ENCODE measurements at regions not wholly inside any gene's neighbourhood (a gene's known extent, or its start where the extent isn't known, plus 50 kb on each side); places are given as distances from the start of the nearest gene placed in this dataset.

- Mint-ChIP-seq H3K36me3 (ENCODE audit: insufficient read depth, unreplicated experiment) (no peaks in the 10 kb centered on the region), H3K27ac (ENCODE audit: unreplicated experiment) (no peak overlapping the region), H3K9me3 (ENCODE audit: unreplicated experiment) (no peaks in the 10 kb centered on the region), H3K27me3 (ENCODE audit: insufficient read depth, unreplicated experiment) (no peaks in the 10 kb centered on the region), H3K4me1 (ENCODE audit: low read depth, unreplicated experiment) (no peaks in the 10 kb centered on the region), H3K4me3 (ENCODE audit: unreplicated experiment) (no peak overlapping the region)
- BruUV-seq (replicated peaks): no TSS peak
- intact Hi-C loops (cut with micrococcal nuclease; ENCODE audit: unreplicated experiment): no loop called here
- Histone ChIP-seq H3K9me3 (no peaks in the 10 kb centered on the region), H3K27me3 (replicated peaks; ENCODE audit: control insufficient read depth, insufficient read depth, low read length) (no peaks in the 10 kb centered on the region), H3K4me1 (no peaks in the 10 kb centered on the region), H3K4me3 (ENCODE audit: low read depth, low read length) (no peak overlapping the region), H3K36me3 (ENCODE audit: control insufficient read depth, insufficient read depth, low read length) (no peaks in the 10 kb centered on the region)
- TF ChIP-seq CTCF (IDR thresholded peaks at IDR 0.05; ENCODE audit: insufficient read depth in 1 of 2, low read depth in 1 of 2, low read length in 1 of 2, severe bottlenecking in 1 of 2, unreplicated experiment in 1 of 2): no peak
- DNase-seq: no peak
- ChIA-PET CTCF (no interaction called here), POLR2A (no interaction called here)
Measured at GRCh38 chr10:107666214-107666613, 501.7 kb upstream of the SORCS1 start.

- Histone ChIP-seq H3K27me3 (replicated peaks; ENCODE audit: control insufficient read depth, insufficient read depth, low read length) (no peaks in the 10 kb centered on the region), H3K36me3 (ENCODE audit: control insufficient read depth, insufficient read depth, low read length) (no peaks in the 10 kb centered on the region), H3K4me1 (no peaks in the 10 kb centered on the region), H3K9me3 (peaks cover 3% of the 10 kb centered on the region; the same call in 1 of the 2 replicates), H3K4me3 (ENCODE audit: low read depth, low read length) (no peak overlapping the region)
- ChIA-PET POLR2A (no interaction called here), CTCF (no interaction called here)
- no peak for TF ChIP-seq CTCF (IDR thresholded peaks at IDR 0.05; ENCODE audit: insufficient read depth in 1 of 2, low read depth in 1 of 2, low read length in 1 of 2, severe bottlenecking in 1 of 2, unreplicated experiment in 1 of 2)
- Mint-ChIP-seq H3K9me3 (ENCODE audit: unreplicated experiment) (no peaks in the 10 kb centered on the region), H3K27me3 (ENCODE audit: insufficient read depth, unreplicated experiment) (no peaks in the 10 kb centered on the region), H3K4me3 (ENCODE audit: unreplicated experiment) (no peak overlapping the region), H3K27ac (ENCODE audit: unreplicated experiment) (no peak overlapping the region), H3K4me1 (ENCODE audit: low read depth, unreplicated experiment) (no peaks in the 10 kb centered on the region), H3K36me3 (ENCODE audit: insufficient read depth, unreplicated experiment) (no peaks in the 10 kb centered on the region)
- DNase-seq: no peak
- no TSS peak for BruUV-seq (replicated peaks)
- intact Hi-C loops (cut with micrococcal nuclease; ENCODE audit: unreplicated experiment): no loop called here
Measured at GRCh38 chr10:107665459-107665858, 501.0 kb upstream of the SORCS1 start.

- H3K4me1 ChIP-seq: no peaks in the 10 kb centered on the region
- no peak overlapping the region for H3K4me3 ChIP-seq (ENCODE audit: low read depth, low read length)
- no peak for TF ChIP-seq CTCF (IDR thresholded peaks at IDR 0.05; ENCODE audit: insufficient read depth in 1 of 2, low read depth in 1 of 2, low read length in 1 of 2, severe bottlenecking in 1 of 2, unreplicated experiment in 1 of 2)
- ChIA-PET CTCF (no interaction called here), POLR2A (no interaction called here)
- intact Hi-C loops (cut with micrococcal nuclease; ENCODE audit: unreplicated experiment): no loop called here
- no peak overlapping the region for H3K27ac Mint-ChIP-seq (ENCODE audit: unreplicated experiment)
- H3K36me3 ChIP-seq (ENCODE audit: control insufficient read depth, insufficient read depth, low read length): no peaks in the 10 kb centered on the region
- H3K27me3 ChIP-seq (replicated peaks; ENCODE audit: control insufficient read depth, insufficient read depth, low read length): no peaks in the 10 kb centered on the region
- no TSS peak for BruUV-seq (replicated peaks)
- no peak overlapping the region for H3K4me3 Mint-ChIP-seq (ENCODE audit: unreplicated experiment)
- no peaks in the 10 kb centered on the region for H3K9me3 Mint-ChIP-seq (ENCODE audit: unreplicated experiment)
- no peaks in the 10 kb centered on the region for H3K4me1 Mint-ChIP-seq (ENCODE audit: low read depth, unreplicated experiment)
- peaks cover 3% of the 10 kb centered on the region; the same call in 1 of the 2 replicates for H3K9me3 ChIP-seq
- H3K36me3 Mint-ChIP-seq (ENCODE audit: insufficient read depth, unreplicated experiment): no peaks in the 10 kb centered on the region
- no peaks in the 10 kb centered on the region for H3K27me3 Mint-ChIP-seq (ENCODE audit: insufficient read depth, unreplicated experiment)
- no peak for DNase-seq
Measured at GRCh38 chr10:107657851-107658250, 493.3 kb upstream of the SORCS1 start.
